Activated CD4-positive, alpha-beta T cell treated with anti-CD3 and anti-CD28 coated beads, Interleukin-2, amount 10 ng/mL, durations not matched to agents 7 days and 5 days (primary cell): ENCODE measurements at regions not wholly inside any gene's neighbourhood (a gene's known extent, or its start where the extent isn't known, plus 50 kb on each side); places are given as distances from the start of the nearest gene placed in this dataset.

Experiments used
- CTCF ChIA-PET: fragments of 350-600 bp; sonication (Branson Sonifier 250); formaldehyde crosslinking; loops from one replicate; lab custom pipeline; 2021; ENCODE audit warnings: antibody characterized with exemption; lab: Charles Lee
- POLR2A ChIA-PET: fragments of 350-600 bp; sonication (Branson Sonifier 250); formaldehyde crosslinking; loops from one replicate; lab custom pipeline; 2021; ENCODE audit warnings: antibody characterized with exemption; lab: Charles Lee
- DNase-seq: peaks from one replicate; pipeline ENCODE4 v3.0.0-alpha.2; 2020
- H3K27ac Mint-ChIP-seq: one replicate; pipeline ENCODE4 v1.8.0; 2021; ENCODE audit warnings: mild to moderate bottlenecking, moderate library complexity, mixed read lengths
- H3K27me3 Mint-ChIP-seq: one replicate; pipeline ENCODE4 v1.8.0; 2021; ENCODE audit warnings: mixed read lengths
- H3K36me3 Mint-ChIP-seq: one replicate; pipeline ENCODE4 v1.8.0; 2021; ENCODE audit warnings: low read depth, mixed read lengths
- H3K4me1 Mint-ChIP-seq: one replicate; pipeline ENCODE4 v1.8.0; 2021; ENCODE audit warnings: mixed read lengths
- H3K4me3 Mint-ChIP-seq: one replicate; pipeline ENCODE4 v1.8.0; 2021; ENCODE audit warnings: mild to moderate bottlenecking, moderate library complexity, mixed read lengths
- H3K9me3 Mint-ChIP-seq: one replicate; pipeline ENCODE4 v1.8.0; 2021; ENCODE audit warnings: mixed read lengths

DNA sequence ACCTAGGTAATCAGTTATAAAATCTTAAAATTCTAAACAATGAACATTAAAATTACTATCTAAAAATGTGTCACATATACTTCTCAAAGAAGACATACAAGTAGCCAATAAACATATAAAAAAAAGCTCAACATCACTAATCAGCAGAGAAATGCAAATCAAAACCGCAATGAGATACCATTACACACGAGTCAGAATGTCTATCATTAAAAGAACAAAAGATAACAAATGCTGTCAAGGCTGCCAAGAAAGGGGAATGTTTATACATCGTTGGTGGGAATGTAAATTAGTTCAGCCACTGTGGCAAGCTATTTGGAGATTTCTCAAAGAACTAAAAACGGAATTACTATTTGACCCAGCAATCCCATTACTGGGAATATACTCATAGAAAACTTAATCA lies 310.3 kb upstream of the EDNRB start:
- H3K27me3 Mint-ChIP-seq: no peaks in the 10 kb centered on the region
- no peak overlapping the region for H3K4me3 Mint-ChIP-seq
- DNase-seq: no peak
- ChIA-PET CTCF (no interaction called here), POLR2A (no interaction called here)
- no peaks in the 10 kb centered on the region for H3K4me1 Mint-ChIP-seq
- no peak overlapping the region for H3K27ac Mint-ChIP-seq
- no peaks in the 10 kb centered on the region for H3K36me3 Mint-ChIP-seq
- H3K9me3 Mint-ChIP-seq: no peaks in the 10 kb centered on the region

DNA sequence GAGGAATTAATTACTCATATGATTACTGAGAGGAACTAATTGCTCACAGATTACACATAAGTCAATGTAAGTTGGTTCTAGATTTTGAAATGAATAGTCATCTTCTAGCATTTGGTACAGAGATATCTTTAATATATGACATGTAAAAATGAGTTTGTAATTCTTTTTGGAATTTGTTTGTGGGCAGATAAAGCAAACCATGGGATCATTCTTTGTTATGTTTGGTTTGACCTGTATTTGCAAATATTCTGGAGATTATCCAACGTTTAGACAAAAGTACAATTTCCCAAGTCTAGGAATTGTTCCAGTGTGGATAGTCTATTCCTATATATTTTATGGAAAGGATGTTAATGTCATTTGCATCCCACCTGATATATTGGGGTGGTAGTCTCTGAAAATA lies 309.6 kb upstream of the EDNRB start:
- Mint-ChIP-seq H3K4me3 (no peak overlapping the region), H3K36me3 (no peaks in the 10 kb centered on the region), H3K27me3 (no peaks in the 10 kb centered on the region), H3K9me3 (no peaks in the 10 kb centered on the region), H3K4me1 (no peaks in the 10 kb centered on the region), H3K27ac (no peak overlapping the region)
- POLR2A ChIA-PET: no interaction called here
- DNase-seq: no peak
- CTCF ChIA-PET: no interaction called here

DNA sequence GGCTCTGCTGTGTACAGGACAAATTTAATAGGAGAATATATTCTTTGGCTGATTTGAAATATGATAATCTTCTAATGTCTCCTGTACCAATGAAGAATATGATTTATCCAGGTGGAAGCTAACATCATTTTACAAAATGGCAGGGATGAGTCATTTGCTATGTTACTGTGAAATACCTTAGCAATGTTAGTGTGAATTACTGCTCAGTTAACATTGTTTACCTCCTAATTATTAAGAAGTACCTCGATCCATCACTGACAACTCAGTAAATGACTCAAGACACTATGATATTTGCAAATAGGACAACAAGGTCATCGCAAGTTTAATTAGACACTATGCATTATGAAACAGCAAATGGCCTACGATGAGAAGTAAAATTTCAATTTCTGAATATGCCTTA lies 309.1 kb upstream of the EDNRB start:
- ChIA-PET POLR2A (no interaction called here), CTCF (no interaction called here)
- Mint-ChIP-seq H3K27me3 (no peaks in the 10 kb centered on the region), H3K36me3 (no peaks in the 10 kb centered on the region), H3K4me1 (no peaks in the 10 kb centered on the region), H3K27ac (no peak overlapping the region), H3K4me3 (no peak overlapping the region), H3K9me3 (no peaks in the 10 kb centered on the region)
- DNase-seq: no peak

DNA sequence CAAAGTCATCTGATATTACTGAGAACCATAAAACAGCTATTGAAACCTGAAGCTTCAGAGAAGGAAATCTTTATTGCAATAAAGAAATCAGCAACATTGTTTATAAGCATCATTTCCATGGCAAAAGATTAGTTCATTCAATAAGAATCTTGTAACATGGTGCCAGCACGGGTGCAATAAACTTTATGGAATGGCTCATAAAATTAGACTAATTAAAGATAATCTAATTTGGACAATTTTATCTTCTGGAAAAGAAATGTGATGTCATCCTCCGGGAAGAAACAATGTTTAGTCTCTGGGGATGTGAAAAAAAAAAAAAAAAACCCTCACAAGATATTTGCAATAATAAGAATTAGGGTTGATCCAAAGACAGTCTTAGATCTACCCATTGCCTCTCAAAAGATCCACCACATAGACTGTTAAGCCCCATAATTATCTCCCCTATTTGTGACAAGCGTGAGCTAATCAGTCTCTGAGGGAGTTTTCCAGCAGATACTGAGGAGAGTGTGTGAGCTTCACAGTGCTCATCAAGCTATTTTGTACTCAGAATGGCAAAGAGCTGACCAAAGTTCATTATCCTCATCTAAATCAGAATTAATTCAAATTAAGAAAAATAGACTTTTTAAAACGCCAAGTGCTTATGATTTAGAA lies 297.0 kb upstream of the EDNRB start:
- POLR2A ChIA-PET: no interaction called here
- Mint-ChIP-seq H3K4me1 (no peaks in the 10 kb centered on the region), H3K9me3 (no peaks in the 10 kb centered on the region), H3K4me3 (no peak overlapping the region), H3K27ac (no peak overlapping the region), H3K36me3 (no peaks in the 10 kb centered on the region), H3K27me3 (no peaks in the 10 kb centered on the region)
- no peak for DNase-seq
- CTCF ChIA-PET: no interaction called here

DNA sequence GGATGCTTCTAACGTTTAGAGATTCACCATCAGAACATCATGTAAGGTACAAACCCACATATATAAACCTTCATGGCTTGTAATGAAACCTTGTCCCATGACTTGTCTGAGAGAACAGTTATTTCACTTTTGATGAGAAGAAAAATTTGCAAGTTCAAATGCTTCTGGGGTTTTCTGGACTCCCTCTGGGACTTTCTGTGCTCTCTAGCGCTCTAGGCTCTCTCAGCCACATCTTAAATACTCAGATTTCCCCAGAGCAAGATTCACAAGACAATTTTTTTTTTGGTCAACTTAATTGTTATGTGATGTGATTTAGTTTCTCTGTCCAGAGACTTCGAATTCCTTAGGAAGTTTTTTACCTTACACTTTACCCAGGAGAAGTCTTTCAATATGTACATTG lies 282.8 kb upstream of the EDNRB start:
- no peaks in the 10 kb centered on the region for H3K27me3 Mint-ChIP-seq
- CTCF ChIA-PET: interaction anchor here (1.4 kb wide), 1 partner anchor 39 kb away, joined by 4 read pairs; no protein-coding TSS in a partner anchor
- DNase-seq: no peak
- H3K27ac Mint-ChIP-seq: no peak overlapping the region
- H3K36me3 Mint-ChIP-seq: no peaks in the 10 kb centered on the region
- POLR2A ChIA-PET: no interaction called here
- H3K4me1 Mint-ChIP-seq: no peaks in the 10 kb centered on the region
- H3K4me3 Mint-ChIP-seq: no peak overlapping the region
- no peaks in the 10 kb centered on the region for H3K9me3 Mint-ChIP-seq

DNA sequence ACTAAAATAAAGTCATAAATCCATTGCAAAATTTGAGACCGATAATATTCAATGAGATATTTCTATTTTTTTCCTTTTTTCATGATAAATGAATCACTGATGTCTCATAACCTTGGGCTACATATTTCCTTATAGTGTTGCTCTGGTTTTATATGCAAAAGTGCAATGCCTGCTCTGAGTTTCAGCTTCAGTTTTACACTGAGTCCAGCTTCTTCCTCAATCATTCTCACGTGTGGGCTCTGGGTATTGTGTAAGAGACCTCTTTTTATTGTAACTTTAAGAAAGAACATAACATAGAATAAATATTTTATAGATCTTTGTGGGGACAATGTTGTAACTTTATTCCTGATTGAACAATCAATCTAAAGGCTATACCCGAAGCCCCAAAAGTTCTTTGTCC lies 280.2 kb upstream of the EDNRB start:
- ChIA-PET CTCF (no interaction called here), POLR2A (no interaction called here)
- H3K4me3 Mint-ChIP-seq: no peak overlapping the region
- no peaks in the 10 kb centered on the region for H3K27me3 Mint-ChIP-seq
- no peaks in the 10 kb centered on the region for H3K4me1 Mint-ChIP-seq
- no peaks in the 10 kb centered on the region for H3K9me3 Mint-ChIP-seq
- no peak overlapping the region for H3K27ac Mint-ChIP-seq
- no peaks in the 10 kb centered on the region for H3K36me3 Mint-ChIP-seq
- no peak for DNase-seq

DNA sequence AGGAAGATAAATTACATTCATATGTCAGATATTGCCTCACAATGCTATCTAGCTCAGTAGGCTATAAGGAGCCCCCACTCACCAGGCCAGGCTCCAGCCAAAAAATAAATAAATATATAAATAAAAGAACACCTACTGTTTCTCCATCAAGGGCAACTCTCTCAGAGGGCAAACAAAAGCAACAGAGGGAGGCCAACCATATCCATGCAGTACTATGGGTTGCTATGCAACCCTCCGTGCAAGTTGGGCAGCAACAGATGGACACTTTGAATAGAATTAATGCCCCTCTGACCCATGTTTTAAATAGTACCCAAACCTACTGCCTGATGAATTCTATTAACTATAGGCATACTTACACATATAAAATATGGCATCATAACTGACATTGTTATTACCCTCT lies 279.8 kb upstream of the EDNRB start:
- H3K9me3 Mint-ChIP-seq: no peaks in the 10 kb centered on the region
- CTCF ChIA-PET: no interaction called here
- no peak overlapping the region for H3K27ac Mint-ChIP-seq
- no peaks in the 10 kb centered on the region for H3K4me1 Mint-ChIP-seq
- POLR2A ChIA-PET: no interaction called here
- H3K4me3 Mint-ChIP-seq: no peak overlapping the region
- no peaks in the 10 kb centered on the region for H3K36me3 Mint-ChIP-seq
- H3K27me3 Mint-ChIP-seq: no peaks in the 10 kb centered on the region
- DNase-seq: no peak

DNA sequence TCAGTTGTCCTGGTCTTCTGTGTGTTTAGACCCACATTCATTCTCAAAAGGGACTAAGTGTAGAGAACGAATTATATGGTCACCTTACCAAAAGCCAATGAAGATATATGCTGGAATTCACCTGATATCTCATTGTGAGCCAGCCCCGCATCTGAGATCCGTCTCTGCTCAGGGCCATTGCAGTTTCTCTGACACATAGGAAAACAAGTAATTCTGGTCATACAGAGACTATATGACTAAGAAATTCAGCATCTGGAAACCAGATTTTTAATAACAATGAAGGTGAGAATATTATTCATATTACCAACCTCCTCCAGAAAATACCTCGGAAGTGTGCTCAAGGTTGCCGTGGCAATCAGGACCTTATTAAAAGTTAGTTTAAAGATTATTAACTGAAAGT lies 278.6 kb upstream of the EDNRB start:
- DNase-seq: no peak
- Mint-ChIP-seq H3K4me3 (no peak overlapping the region), H3K27me3 (no peaks in the 10 kb centered on the region), H3K4me1 (no peaks in the 10 kb centered on the region), H3K36me3 (no peaks in the 10 kb centered on the region), H3K9me3 (no peaks in the 10 kb centered on the region), H3K27ac (no peak overlapping the region)
- CTCF ChIA-PET: no interaction called here
- POLR2A ChIA-PET: no interaction called here

DNA sequence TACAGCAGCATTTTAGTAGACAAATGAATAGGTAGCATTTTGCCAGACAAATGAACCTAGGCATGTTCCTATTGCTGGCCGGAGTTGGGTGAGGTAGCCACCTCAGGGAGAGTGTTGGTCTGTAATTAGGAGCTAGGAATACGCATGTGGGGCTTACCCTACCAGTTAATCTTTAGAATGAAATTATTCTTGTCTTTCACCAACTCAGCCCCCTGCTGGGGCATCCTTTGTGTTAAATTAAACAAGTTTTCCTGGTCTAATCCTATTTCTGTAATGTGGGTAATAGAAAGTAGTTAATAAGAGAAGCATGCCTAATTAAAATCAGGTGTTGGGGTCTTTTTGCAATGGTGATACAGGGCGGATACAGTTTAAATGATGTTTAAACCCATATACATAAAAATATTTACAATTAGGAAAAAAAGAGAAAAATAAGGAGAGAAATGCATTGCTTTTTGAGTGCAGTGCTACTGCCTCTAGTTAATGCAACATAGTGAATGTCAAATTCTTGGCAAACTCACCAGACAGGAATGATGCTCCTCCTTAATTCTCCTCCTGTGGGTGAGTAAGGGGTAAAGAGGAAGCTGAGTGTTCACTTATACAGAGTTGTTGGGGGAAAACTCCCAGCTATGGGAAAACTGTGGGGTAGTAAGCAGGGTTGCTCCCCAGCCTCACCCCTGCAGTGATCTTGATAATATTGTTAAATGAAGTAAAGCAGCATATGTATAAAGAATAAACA lies 276.4 kb upstream of the EDNRB start:
- H3K9me3 Mint-ChIP-seq: no peaks in the 10 kb centered on the region
- DNase-seq: no peak
- H3K27me3 Mint-ChIP-seq: no peaks in the 10 kb centered on the region
- no peaks in the 10 kb centered on the region for H3K36me3 Mint-ChIP-seq
- CTCF ChIA-PET: no interaction called here
- H3K27ac Mint-ChIP-seq: no peak overlapping the region
- H3K4me3 Mint-ChIP-seq: no peak overlapping the region
- POLR2A ChIA-PET: no interaction called here
- no peaks in the 10 kb centered on the region for H3K4me1 Mint-ChIP-seq

DNA sequence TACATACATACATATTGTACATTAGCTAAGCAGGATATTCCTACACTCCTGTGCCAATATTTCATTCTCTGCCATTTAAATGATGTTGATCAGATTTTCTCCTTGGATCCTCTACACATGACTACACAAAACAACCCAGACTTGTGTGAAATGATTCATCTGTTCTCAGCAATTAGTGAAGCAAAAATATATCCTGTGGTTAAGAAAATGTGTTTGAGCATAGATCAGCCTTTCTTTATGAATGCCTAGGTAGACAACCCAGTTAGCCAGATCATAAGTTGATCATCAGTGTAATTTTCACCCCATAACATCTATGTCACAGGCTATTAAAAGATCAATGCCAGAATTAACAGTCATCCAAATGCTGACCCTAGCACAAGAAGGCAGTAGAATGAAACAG lies 275.2 kb upstream of the EDNRB start:
- Mint-ChIP-seq H3K27me3 (no peaks in the 10 kb centered on the region), H3K27ac (no peak overlapping the region), H3K36me3 (no peaks in the 10 kb centered on the region), H3K9me3 (no peaks in the 10 kb centered on the region), H3K4me1 (no peaks in the 10 kb centered on the region), H3K4me3 (no peak overlapping the region)
- DNase-seq: no peak
- CTCF ChIA-PET: interaction anchor here (0.6 kb wide), 1 partner anchor 1267 kb away, joined by 3 read pairs; no protein-coding TSS in a partner anchor
- POLR2A ChIA-PET: no interaction called here

DNA sequence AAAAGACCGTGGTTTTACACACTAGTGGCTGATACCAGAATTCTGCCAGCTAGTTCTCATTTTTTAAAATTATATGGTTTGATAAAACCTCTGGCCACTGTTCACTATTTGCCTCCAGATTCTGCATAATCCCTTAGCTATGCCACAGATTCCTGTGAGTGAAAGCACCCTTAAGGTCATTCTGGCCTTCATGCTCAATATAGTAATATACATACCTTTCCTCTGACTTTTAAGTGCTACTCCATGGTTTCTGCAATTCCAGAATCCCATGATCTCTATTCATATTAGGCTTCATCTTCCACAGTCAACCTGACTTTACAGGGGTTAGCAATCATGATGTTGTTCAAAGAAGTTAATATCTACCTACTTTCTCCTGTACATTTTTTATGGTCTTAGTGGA lies 274.1 kb upstream of the EDNRB start:
- DNase-seq: no peak
- H3K27me3 Mint-ChIP-seq: no peaks in the 10 kb centered on the region
- CTCF ChIA-PET: no interaction called here
- no peaks in the 10 kb centered on the region for H3K4me1 Mint-ChIP-seq
- H3K36me3 Mint-ChIP-seq: no peaks in the 10 kb centered on the region
- H3K4me3 Mint-ChIP-seq: no peak overlapping the region
- H3K27ac Mint-ChIP-seq: no peak overlapping the region
- no peaks in the 10 kb centered on the region for H3K9me3 Mint-ChIP-seq
- POLR2A ChIA-PET: no interaction called here

DNA sequence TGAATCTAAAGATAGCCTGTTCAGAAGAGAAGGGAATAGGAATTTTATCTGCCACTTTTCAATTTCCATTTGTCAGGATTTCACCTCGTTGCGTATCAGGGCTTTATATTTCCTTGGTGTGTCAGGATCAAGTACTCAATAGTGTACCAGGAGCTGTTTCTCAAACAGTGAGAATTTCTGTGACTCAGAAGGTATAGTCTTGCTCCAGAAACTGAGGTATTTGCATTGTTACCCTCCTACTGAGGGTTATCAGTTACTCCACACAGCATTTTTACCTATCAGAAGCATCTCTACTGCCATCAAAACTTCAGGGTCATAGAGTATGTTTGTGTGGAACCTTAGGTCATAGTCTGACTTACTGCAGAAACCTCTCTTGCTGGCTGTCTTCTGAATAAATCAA lies 271.7 kb upstream of the EDNRB start:
- no peak overlapping the region for H3K4me3 Mint-ChIP-seq
- no peaks in the 10 kb centered on the region for H3K9me3 Mint-ChIP-seq
- POLR2A ChIA-PET: no interaction called here
- no peak for DNase-seq
- no peaks in the 10 kb centered on the region for H3K4me1 Mint-ChIP-seq
- CTCF ChIA-PET: no interaction called here
- no peaks in the 10 kb centered on the region for H3K27me3 Mint-ChIP-seq
- H3K27ac Mint-ChIP-seq: no peak overlapping the region
- no peaks in the 10 kb centered on the region for H3K36me3 Mint-ChIP-seq

DNA sequence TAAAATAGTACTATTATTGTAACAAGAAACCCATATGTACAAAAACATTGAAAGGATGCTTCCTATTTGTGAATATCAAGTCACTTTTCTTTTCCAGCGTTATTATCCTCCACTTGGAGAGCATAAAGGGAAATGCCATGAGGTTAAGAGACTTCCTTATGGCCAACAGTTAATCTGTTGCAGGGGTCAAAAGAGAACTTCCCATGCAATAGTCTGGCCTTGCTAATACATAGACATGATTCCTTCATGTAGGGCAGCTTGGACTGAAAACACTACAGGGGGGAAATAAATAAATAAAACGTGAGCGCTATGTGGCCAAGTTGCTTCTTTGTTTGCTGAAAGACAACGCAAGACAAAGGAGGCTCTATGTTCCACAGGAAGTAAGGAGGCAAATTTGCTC lies 269.1 kb upstream of the EDNRB start:
- no peak for DNase-seq
- no peak overlapping the region for H3K27ac Mint-ChIP-seq
- no peaks in the 10 kb centered on the region for H3K27me3 Mint-ChIP-seq
- POLR2A ChIA-PET: no interaction called here
- no peaks in the 10 kb centered on the region for H3K4me1 Mint-ChIP-seq
- no peak overlapping the region for H3K4me3 Mint-ChIP-seq
- CTCF ChIA-PET: no interaction called here
- H3K36me3 Mint-ChIP-seq: no peaks in the 10 kb centered on the region
- no peaks in the 10 kb centered on the region for H3K9me3 Mint-ChIP-seq

DNA sequence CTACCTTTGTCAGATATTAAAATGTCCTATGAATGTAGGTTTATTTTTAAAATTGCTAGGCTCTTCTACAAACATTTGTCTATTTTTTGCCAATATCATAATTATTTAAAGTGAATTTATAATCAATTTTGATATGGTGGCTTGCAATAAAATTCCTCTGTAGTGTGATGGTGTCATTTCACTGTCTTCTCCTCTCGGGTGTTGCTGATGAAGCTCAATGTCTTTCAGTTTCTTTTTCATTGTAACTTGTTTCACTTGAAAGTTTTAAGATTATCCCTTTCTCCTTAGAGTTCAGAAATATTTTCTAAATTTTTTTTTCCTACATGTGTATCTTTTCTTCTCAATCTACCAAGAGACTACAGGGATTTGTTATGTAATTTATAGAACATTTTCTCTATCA lies 267.1 kb upstream of the EDNRB start:
- Mint-ChIP-seq H3K4me3 (no peak overlapping the region), H3K36me3 (no peaks in the 10 kb centered on the region), H3K27me3 (no peaks in the 10 kb centered on the region), H3K27ac (no peak overlapping the region), H3K4me1 (no peaks in the 10 kb centered on the region), H3K9me3 (no peaks in the 10 kb centered on the region)
- ChIA-PET POLR2A (no interaction called here), CTCF (no interaction called here)
- no peak for DNase-seq
